Liver (tissue), 3 donors: ENCODE measurements at regions not wholly inside any gene's neighbourhood (a gene's known extent, or its start where the extent isn't known, plus 50 kb on each side); places are given as distances from the start of the nearest gene placed in this dataset.

ENCODE experiments used
- CTCF ChIP-seq: fragments of 150-350 bp; IDR thresholded peaks from 2 replicates; pipeline ENCODE4 v1.5.1; 2017; ENCODE audit warnings: improper control_type of control experiment, low read depth, low read length; ENCODE audit not compliant: missing input control
- EGR1 ChIP-seq, 2 donors: IDR thresholded peaks; 2 replicates each; pipeline ENCODE4 v1.6.1; 2016 to 2018; ENCODE audit warnings: antibody characterized with exemption in 2 of 2, low read depth in 2 of 2
- HNF4A ChIP-seq, 2 donors: conservative IDR thresholded peaks; 2 replicates each; pipeline ENCODE4 v1.6.1; 2016; ENCODE audit warnings: antibody characterized with exemption in 2 of 2, mild to moderate bottlenecking in 2 of 2
- MAX ChIP-seq: IDR thresholded peaks from 2 replicates; pipeline ENCODE4 v1.6.1; 2016; ENCODE audit warnings: antibody characterized with exemption
- RAD21 ChIP-seq, 2 donors: IDR thresholded peaks; 2 replicates each; pipeline ENCODE4 v1.6.1; 2016; ENCODE audit warnings: antibody characterized with exemption in 2 of 2, mild to moderate bottlenecking in 2 of 2
- REST ChIP-seq: IDR thresholded peaks from 2 replicates; pipeline ENCODE4 v1.6.1; 2016; ENCODE audit warnings: antibody characterized with exemption, mild to moderate bottlenecking
- donor health status: healthy.
- donor health status: healthy.

GRCh38 chr3:112736386-112736785 lies 95.4 kb upstream of the CCDC80 start:
- no peak for TF ChIP-seq RAD21 (IDR thresholded peaks at IDR 0.05)
- TF ChIP-seq CTCF = no peak
- TF ChIP-seq MAX = no peak
- no peak for TF ChIP-seq EGR1 (IDR thresholded peaks at IDR 0.05; ENCODE audit: low read depth in 2 of 2)
- TF ChIP-seq HNF4A (conservative IDR thresholded peaks at IDR 0.05) = no peak
- TF ChIP-seq REST = no peak
